AG08395 (cell line): ENCODE measurements at regions not wholly inside any gene's neighbourhood (a gene's known extent, or its start where the extent isn't known, plus 50 kb on each side); places are given as distances from the start of the nearest gene placed in this dataset.
"Not testable (repeated sequence)": the region's sequence is repeated elsewhere in the genome, so short reads cannot be mapped to it uniquely, and the experiment has no call there.

Experiments
- DNase-seq: peaks from one replicate; pipeline ENCODE4 v3.0.0; 2012; ENCODE audit warnings: mixed read lengths, low spot score

DNA sequence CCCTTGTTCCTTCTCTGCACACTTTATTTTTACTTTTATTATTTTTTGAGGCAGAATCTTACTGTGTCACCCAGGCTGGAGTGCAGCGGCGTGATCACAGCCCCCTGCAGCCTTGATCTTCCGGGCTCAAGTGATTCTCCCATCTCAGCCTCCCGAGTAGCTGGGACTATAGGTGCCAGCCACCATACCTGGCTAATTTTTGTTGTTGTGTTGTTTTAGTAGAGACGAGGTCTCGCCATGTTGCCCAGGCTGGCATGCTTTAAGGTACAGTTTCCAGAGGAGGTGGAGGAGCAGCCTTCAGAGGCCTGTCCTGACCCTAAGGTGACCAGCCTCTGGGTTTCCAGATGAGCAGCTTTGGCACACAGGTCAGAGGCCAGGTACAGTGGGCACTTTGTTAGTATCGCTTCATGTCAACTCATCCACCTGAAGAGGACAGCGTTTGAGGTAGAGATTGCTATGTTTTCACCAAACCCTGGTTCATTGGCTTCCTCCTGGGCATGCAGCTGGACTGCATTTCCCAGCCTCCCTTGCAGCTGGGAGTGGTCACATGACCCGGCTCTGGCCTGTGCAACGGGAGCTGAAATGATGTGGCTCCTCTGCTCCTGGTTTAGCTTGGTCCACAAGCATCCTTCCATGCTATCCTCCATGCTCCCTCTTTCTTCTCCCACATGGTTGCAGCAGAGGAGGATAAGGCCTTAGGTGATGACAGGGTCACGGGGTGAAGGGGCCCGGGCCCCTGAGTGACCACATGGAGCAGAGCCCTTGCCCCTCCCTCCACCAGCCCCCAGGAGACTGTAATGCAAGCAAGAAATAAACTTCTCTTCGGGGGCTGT is 139.3 kb upstream of the IER5L start:
- no peak for DNase-seq

DNA sequence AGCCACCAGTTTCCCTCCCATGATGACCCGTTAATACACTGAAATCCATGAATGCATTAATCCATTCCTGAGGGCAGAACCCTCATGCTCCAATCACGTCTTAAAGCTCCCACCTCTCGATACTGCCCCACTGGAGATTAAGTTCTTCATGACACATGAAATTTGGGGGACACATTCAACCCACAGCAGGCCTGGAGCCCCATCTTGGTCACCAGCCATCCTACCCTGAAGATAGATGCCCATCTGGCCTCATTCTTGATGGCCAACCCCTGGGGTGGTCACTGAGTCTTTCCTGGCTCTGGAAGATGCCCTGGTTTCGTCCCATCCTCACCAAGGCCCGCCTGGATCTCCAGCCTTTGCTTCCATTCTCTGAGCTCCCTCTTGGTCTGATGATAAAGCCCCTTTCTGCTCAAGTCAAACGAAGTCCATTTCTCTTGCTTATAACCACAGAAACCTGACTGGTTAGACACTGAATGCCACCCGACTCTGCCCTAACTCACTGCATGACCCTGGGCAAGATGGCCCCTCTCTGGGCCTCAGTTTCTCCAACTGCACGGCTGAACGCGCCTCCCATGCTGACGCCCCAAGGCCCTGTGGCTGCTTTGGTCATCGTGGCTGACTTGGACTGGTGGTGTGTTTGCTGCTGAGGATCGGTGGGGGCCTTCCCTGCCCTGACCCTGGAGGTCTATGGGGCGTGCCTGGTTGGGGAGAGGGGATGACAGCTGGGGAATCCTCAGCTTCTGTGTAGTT is 138.4 kb upstream of the IER5L start:
- no peak for DNase-seq

DNA sequence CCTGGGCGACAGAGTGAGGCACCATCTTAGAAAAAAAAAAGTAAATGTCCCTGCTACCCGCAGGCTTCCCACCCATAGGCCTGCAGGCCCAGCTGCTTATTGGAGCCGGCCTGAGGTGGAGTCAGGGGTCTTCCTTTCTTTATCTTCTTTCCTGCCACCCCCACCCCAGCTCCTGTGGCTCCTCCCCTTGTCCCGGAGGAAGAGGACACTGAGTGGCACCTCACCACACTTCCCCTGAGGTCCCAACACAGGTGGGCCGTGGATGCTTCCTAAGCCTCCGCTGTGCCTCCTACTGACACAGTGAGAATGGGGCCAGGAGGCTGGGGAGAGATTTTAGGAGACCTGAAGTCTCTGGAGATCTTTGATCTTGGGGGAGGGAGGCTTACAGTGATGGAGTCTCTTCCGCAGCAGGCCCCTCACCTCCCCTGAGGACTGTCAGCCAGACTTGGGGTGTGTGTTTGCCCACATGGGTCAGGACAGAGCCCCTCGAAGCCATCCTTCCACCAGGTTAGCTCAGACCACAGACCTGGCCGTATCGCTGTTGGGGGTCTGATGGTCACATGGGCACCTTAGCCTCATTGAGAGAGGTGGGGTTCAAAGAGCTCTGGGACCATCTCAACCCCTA is 135.4 kb upstream of the IER5L start:
- DNase-seq: no peak

DNA sequence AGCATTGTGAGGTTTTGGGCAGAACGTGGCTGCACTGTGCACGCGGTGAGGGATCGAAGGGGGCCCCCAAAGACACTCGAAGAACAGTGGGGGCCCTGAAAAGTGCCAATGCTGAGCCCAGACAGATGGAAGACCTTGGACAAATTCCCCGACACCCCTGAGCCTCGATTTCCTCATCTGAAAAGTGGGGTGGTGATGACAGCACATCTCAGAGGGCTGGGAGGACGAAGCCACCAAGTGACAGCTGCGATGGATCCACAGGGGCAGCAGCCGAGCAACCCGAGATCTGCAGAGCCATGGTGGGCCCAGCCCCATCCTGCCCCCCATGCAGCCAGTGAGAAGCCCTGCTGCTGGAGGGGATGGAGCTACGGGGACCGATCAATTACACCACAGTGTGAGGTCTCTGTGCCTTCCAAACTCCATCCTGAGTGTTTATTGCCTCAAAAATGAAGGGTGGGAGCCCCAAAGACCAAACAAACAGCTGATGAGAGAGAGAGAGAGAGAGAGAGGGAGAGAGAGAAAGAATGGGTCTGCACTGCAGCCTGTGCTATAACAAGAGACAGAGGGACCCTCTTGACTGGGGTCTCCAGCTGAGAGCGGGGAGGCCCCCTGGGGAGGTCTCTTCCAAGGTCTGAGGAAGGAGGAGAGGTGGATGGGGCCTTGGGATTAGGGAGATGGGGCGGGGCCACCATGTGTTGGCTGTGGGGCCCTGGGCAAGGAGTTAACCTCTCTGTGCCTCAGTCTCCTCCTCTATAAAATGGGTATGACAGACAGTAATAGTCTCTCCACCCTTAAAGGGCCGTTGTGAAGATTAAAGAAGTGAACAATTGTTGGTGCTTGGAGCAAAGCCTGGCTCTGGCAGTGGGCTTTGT is 134.4 kb upstream of the IER5L start:
- DNase-seq: no peak

DNA sequence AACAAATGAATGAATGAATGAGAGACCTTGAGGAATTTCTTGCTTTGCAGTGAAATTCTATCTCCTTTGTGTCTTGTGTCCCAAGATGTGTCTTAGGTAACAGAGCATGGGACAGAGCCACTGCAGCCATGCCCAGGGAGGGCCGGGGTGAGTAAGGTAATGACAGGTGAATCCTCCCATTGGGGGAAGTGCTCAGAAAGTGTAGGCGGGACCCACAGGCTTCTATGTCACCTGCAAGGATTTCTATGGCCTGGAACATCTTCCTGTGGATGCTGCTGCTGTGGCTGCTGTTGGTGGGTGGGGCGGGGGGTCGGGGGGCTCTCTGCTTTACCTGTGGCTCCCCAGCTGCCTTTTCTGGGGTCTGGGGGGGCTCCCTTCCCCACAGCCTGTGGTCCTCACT is 133.6 kb upstream of the IER5L start:
- DNase-seq: no peak

DNA sequence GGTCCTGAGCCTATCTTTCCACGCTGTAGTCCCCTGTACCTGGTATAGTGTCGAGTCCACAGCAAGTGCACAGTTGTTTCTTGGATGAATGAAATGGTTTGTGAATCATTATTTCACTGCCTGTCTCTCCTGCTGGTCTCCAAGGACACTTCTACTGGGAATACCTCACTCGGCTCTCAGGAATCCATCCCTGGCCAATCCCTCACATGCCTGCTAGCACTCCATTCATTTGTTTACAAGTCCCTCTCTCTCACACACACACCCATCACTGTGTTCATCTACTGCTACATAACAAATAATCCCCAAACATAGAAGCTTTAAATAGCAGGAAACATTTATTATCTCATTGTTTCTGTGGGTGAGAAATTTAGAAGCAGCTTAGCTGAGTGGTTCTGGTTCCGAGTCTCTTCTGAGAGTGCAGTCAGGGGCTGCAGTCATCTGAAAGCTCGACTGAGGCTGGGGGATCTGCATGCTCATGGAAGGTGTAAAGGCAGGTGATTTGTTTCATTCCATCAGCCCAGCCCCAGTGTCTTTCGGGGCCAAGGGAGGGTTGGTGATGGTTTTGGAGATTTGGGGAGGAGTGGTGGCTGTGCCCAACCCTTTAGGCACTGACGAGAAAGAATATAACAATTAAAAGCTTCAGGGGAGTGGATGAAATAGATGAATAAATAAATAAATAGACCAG is 132.7 kb upstream of the IER5L start:
- DNase-seq: no peak

DNA sequence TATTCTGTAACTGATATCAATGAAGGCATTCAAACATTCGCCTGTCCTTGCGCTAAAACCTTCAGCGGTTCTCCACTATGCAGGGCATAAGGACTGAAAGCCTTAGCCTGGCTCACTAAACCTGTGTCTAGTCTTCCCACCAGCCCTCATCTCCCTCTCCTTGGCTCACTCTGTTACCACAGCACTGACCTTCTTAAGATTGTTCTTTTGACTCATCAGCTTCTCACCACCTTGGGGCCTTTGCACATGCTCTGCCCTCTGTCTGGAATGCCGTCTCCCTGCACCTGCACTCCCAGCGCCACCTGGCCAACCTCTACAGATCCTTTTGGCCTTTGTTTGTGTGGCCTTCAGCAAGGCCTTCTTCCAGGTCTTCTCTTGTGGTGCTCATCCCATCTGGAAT is 131.8 kb upstream of the IER5L start:
- no peak for DNase-seq

DNA sequence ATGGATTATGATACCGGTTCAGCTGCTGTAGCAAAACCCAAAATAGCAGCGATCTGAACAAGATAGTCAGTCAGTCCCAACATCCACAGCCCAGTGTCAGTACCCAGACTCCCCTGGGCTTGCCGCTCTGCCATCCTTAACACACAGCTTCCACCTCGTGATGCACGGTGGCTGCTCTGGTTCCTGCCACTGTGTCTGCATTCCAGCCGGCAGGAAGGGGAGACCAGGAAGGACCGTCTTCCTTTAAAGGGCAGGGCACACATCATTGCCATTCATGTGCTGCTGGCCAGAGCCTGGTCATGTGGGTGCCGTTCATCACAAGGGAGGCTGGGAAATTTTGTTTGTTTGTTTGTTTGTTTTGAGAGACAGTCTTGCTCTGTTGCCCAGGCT is 131.0 kb upstream of the IER5L start:
- DNase-seq: no peak

DNA sequence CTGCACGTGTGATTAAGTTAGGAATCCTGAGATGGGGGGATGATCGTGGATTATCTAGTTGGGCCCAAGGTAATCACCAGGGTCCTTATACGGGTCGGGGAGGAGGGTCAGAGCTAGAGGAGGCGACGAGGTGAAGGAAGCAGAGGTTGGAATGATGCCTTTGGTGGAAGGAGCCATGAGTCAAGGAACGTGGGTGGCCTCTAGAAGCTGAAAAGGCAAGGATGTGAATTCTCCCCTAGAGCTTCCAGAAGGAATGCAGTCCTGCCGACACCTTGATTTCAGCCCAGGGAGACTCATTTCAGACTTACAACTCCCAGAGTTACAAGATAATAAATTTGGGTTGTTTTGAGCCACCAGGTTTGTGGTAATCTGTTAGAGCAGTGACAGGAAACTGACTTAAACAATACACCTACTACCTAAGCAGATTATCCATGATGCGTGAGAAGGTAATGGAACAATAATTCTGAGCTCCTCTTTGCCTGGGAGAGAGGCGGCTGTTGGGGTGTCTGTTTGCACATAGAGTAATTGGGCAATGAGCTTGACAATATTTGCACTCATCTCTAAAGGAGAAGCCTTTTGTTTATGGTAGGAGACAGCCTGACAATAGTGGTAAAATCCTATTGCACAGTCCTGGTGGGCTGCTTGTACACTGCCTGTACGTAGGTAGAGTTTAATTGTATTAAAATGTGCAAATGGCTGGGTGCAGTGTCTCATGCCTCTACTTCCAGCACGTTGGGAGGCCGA is 129.3 kb upstream of the IER5L start:
- no peak for DNase-seq

DNA sequence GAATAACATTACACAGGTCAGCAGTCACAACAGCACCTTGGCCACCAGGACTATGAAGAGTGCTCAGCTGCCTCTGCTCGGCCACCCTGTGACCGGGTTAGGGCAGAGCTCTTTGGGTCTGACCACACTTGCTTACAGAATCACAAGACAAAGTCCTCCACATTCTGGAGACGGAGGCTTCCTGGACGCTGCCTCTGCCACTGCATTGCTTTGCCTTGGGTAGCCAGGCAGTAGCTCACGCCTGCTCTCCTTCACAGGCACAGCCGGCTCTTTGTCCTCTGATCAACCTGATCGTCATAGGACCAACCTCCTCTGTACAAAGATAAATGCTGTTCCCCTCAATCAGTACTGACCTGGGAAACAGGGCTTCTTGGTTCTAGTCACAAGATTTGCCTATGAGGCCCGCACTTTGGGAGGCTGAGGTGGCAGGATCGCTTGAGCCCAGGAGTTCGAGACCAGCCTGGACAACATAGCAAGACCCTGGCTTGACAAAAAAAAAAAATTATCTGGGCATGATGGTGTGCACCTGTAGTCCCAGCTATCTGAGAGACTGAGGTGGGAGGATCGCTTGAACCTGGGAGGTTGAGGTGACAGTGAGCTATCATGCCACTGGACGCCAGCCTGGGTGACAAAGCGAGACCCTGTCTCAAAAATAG is 128.4 kb upstream of the IER5L start:
- DNase-seq: no peak

DNA sequence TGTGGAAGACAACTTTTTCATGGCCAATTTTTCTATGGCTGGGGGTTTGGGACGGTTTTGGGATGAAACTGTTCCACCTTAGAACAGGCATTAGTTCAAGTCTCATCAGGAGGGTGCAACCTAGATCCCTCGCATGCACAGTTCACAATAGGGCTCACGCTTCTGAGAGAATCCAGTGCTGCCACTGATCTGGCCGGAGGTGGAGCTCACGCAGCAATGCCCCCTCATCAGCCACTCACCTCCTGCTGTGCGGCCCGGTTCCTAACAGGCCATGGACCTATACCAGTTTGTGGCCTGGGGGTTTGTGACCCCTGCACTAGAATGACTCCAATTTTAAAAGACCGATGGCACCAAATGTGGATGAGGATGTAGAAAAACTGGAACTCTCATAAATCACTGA is 127.2 kb upstream of the IER5L start:
- DNase-seq: no peak

DNA sequence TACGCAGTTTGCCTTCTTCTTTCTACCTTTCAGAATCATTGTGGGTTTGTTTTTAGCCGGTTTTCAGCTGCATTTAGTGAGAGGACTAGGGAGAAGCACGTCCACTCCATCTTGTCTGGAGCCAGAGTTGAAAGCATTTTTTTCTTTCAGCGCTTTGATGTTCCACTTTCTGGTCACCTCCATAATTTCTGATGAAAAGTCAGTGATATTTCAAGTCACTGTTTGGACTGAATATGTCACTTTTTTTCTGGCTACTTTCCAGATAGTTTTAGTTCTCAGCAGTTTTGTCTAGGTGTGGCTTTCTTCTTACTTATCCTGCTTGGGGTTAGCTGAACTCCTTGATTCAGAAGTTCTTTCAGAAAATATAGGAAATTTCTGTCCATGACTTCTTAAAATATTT is 123.9 kb upstream of the IER5L start:
- DNase-seq: no peak

DNA sequence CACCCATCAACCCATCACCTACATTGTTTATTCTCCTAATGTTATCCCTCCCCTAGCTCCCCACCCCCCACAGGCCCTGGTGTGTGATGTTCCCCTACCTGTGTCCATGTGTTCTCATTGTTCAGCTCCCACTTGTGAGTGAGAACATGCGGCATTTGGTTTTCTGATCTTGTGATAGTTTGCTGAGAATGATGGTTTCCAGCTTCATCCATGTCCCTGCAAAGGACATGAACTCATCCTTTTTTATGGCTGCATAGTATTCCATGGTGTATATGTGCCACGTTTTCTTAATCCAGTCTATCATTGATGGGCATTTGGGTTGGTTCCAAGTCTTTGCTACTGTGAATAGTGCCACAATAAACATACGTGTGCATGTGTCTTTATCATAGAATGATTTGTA is 118.1 kb upstream of the IER5L start:
- DNase-seq: not testable (repeated sequence)

DNA sequence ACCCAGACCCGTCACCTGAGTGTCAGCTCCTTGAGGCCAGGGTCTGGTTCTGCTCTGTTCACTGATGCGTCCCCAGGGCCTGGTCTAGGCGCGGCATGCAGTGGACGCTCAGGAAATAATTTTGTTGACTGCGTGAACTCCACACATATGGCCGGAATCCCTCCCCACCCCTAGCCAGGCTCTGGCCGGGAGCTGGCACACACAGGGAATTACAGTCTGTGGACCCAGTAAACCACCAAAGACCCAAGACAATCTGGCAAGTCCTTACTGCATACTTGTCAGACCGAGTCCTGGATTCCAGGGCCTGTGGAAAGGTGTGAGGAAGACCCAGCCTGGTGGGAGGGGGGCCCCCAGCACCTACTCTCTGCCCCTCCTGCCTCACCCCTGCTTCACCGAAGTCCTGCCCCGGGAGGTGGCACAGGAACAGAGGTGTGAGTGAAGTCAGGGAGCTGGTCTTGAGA is 113.0 kb upstream of the IER5L start:
- no peak for DNase-seq

DNA sequence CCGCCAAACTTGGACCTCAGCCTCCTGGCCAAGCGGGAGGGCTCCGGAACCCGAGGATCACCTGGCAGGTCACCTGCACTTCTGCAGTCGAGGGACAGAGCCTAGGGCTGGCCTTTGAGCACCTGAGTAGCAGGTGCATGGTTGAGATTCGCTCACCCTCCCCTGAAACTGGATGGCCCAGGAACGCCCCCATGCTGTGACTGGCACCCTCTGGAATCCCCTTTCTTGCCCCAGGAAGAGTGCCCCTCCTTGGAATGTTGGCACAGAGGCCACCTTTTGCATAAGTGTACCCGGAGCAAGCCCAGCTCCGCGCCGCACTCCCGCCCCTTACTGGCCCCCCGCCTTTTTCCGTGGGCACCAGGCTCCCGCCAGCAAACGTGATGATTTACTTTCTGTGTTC is 112.5 kb upstream of the IER5L start:
- DNase-seq: no peak

DNA sequence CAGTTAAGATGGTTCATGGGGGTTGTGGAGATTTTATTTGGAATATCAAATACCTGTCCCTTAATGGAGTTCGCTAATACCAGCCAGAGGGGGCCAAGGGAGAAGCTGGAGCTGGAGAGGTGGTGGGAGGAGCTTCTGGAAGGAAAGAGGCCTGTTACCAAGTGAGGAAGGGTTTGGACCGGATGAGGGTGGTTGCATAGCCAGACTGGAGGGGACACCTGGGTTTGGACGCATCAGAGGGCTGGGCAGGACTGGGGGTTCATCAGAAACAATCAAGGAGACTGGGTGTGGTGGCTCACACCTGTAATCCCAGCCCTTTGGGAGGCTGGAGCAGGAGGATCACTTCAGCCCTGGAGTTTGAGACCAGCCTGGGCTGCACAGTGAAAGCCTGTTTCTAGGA is 111.8 kb upstream of the IER5L start:
- DNase-seq: no peak

DNA sequence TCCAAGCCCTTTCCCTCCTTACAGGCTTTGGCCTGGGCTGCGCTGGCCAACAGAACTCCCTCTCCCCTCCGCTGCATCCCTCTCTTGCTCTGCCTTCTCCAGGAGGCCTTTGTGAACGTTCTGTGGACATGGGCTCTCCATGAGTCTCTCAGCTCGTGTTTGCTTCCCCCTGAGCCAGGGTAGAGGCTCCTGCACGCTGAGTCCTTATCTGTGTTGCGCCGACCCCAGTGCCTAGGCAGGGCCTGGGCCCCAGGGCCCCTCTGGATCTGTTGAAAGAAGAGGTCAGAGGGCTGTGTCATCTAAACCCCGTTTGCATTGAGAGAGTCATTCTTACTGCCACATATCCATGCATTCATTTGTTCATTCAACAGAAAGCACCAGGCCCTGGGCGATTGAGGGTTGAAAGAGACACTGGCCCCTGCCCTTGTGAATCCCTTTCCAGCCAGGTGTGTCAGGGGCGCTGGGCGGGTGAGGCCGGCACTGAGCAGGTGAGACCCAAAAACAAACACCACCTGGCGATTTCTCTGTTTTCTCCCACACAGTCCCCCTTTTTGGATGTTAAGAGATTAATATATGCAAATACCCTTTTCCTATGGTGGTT is 111.2 kb upstream of the IER5L start:
- DNase-seq: no peak

DNA sequence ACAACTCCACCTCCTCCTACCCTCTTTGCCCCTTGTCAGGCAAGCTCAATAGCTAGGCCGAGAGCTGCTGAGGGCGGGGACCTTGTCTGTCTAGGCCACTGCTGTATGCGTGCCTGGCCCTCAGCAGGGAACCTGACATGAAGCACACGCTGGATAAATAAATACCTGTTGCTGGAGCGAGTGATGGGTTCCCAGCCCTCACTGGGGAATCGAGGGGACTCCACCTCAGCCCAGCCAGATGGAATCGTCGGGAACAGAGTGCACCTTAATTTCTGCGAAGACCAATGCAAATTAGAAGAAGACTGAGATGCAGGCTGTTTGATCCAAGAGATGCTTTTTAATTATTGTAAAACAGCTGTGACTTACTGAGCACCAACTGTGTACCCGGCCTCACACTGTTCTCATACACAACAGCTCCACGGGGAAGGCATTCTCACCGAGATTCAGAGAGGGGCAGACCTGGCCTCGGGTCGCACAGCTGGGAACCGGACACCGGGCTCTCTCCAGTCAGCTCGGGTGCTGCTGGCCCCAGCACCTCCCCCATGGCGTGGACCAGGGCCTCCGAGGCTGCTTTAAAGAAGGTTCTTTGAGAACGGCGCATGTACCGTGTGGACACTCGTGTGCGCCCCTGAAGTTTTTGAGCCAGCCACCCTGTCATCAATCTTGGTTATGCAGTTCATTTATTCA is 109.7 kb upstream of the IER5L start:
- DNase-seq: no peak
